Endothelial cell of umbilical vein (primary cell): ENCODE measurements at regions not wholly inside any gene's neighbourhood (a gene's known extent, or its start where the extent isn't known, plus 50 kb on each side); places are given as distances from the start of the nearest gene placed in this dataset.

Experiments
- BruUV-seq: library from RNA; stranded (reverse); fragments of 400-500 nt; replicated peaks from 2 replicates; lab custom pipeline; 2021; lab: Mats Ljungman, UMichigan
- CTCF ChIA-PET: fragments of 300-600, 350-600 bp; sonication (Branson Sonifier 250); formaldehyde crosslinking; loops from one replicate; lab custom pipeline; 2021; ENCODE audit warnings: antibody characterized with exemption, inconsistent platforms; lab: Charles Lee
- POLR2A ChIA-PET: fragments of 300-600, 350-600 bp; sonication (Branson Sonifier 250); formaldehyde crosslinking; loops from one replicate; lab custom pipeline; 2021; ENCODE audit warnings: antibody characterized with exemption, inconsistent platforms; lab: Charles Lee
- DNase-seq: peaks from one replicate; pipeline ENCODE4 v3.0.0-alpha.2; 2011; ENCODE audit warnings: low read depth, low spot score
- FAIRE-seq: peaks from 2 replicates; lab custom pipeline; 2011; peaks lifted over from hg19 to GRCh38; lab: Jason Lieb, UNC
- H2AFZ ChIP-seq: 2 replicates; pipeline ENCODE4 v1.6.0; 2012; ENCODE audit warnings: low read depth, low read length, control low read depth, inconsistent platforms
- H3K27ac ChIP-seq: 2 replicates; pipeline ENCODE4 v1.5.1; 2011; ENCODE audit warnings: low read depth, mild to moderate bottlenecking, control low read depth, low read length, moderate library complexity; ENCODE audit not compliant: insufficient read depth
- H3K27me3 ChIP-seq, 2 experiments: 2 replicates each; pipeline versions ENCODE4 v1.6.0 to v1.6.1; 2011; ENCODE audit warnings: low read length in 2 of 2, mixed read lengths in 1 of 2; ENCODE audit not compliant: control insufficient read depth in 2 of 2, insufficient read depth in 2 of 2
- H3K36me3 ChIP-seq, 2 experiments: 2 replicates in 1 of 2; 3 replicates in 1 of 2; pipeline ENCODE4 v1.5.1; 2011; ENCODE audit warnings: low read length in 2 of 2, mild to moderate bottlenecking in 1 of 2, moderate library complexity in 1 of 2; ENCODE audit not compliant: control insufficient read depth in 2 of 2, insufficient read depth in 2 of 2; ENCODE audit errors: extremely low read depth in 1 of 2
- H3K4me1 ChIP-seq: 3 replicates; pipeline ENCODE4 v1.5.1; 2011; ENCODE audit warnings: mild to moderate bottlenecking, low read length; ENCODE audit not compliant: control insufficient read depth, insufficient read depth; ENCODE audit errors: extremely low read depth
- H3K4me2 ChIP-seq: 2 replicates; pipeline ENCODE4 v1.6.1; 2011; ENCODE audit warnings: low read length, control low read depth, mixed read lengths; ENCODE audit not compliant: insufficient read depth
- H3K4me3 ChIP-seq, 3 experiments: fragments of 200-600 bp in 1 of 3; sonication (generic), shearing (Covaris generic) in 1 of 3; replicated peaks in 1 of 3; 2 replicates each; pipeline ENCODE4 v1.5.1; 2011 to 2016; ENCODE audit warnings: control low read depth in 3 of 3, low read length in 3 of 3, mild to moderate bottlenecking in 2 of 3, inconsistent platforms in 1 of 3, low read depth in 1 of 3, moderate library complexity in 1 of 3; ENCODE audit not compliant: insufficient read depth in 1 of 3
- H3K79me2 ChIP-seq: 2 replicates; pipeline ENCODE4 v1.6.0; 2012; ENCODE audit warnings: low read length, inconsistent platforms; ENCODE audit not compliant: control insufficient read depth, insufficient read depth
- H3K9ac ChIP-seq: replicated peaks from 2 replicates; pipeline ENCODE3; 2011; ENCODE audit warnings: low read length, control low read depth; ENCODE audit not compliant: insufficient read depth; ENCODE audit errors: extremely low read depth
- H3K9me1 ChIP-seq: replicated peaks from 3 replicates; pipeline ENCODE4 v1.6.0; 2011; ENCODE audit warnings: mild to moderate bottlenecking, low read length; ENCODE audit not compliant: control insufficient read depth, insufficient read depth; ENCODE audit errors: extremely low read depth
- H3K9me3 ChIP-seq: replicated peaks from 2 replicates; pipeline ENCODE4 v1.5.1; 2012; ENCODE audit warnings: low read length, inconsistent platforms; ENCODE audit not compliant: control insufficient read depth, insufficient read depth
- H4K20me1 ChIP-seq: replicated peaks from 2 replicates; pipeline ENCODE3; 2011; ENCODE audit warnings: mild to moderate bottlenecking, low read length; ENCODE audit not compliant: control insufficient read depth, insufficient read depth; ENCODE audit errors: extremely low read depth
- EZH2 ChIP-seq: IDR thresholded peaks from 2 replicates; pipeline ENCODE4 v1.6.1; 2012; ENCODE audit warnings: borderline replicate concordance, low read depth, mild to moderate bottlenecking, moderate library complexity, low read length, inconsistent platforms; ENCODE audit not compliant: severe bottlenecking
- FOS ChIP-seq: IDR thresholded peaks from 2 replicates; pipeline ENCODE4 v1.6.1; 2011; ENCODE audit warnings: mild to moderate bottlenecking, low read length, moderate library complexity, borderline replicate concordance; ENCODE audit not compliant: insufficient read depth
- GATA2 ChIP-seq: IDR thresholded peaks from 2 replicates; pipeline ENCODE4 v1.7.0; 2011; ENCODE audit warnings: low read depth, mild to moderate bottlenecking, moderate library complexity, mixed read lengths, low read length; ENCODE audit not compliant: insufficient read length, insufficient read depth
- JUN ChIP-seq: IDR thresholded peaks from 2 replicates; pipeline ENCODE4 v1.6.1; 2011; ENCODE audit warnings: borderline replicate concordance, low read depth; ENCODE audit not compliant: insufficient read length, insufficient read depth
- POLR2A ChIP-seq: IDR thresholded peaks from 2 replicates; pipeline ENCODE4 v1.6.1; 2012; ENCODE audit warnings: low read depth, mild to moderate bottlenecking, control low read depth, low read length
- POLR2AphosphoS5 ChIP-seq: IDR thresholded peaks from 2 replicates; pipeline ENCODE4 v1.6.1; 2012; ENCODE audit warnings: low read depth, mild to moderate bottlenecking, control low read depth, low read length, moderate library complexity; ENCODE audit not compliant: insufficient read depth
- dilution Hi-C: fragments of 300-500 bp; cut with MboI; formaldehyde crosslinking; loops from one replicate; pipeline ENCODE4 v1.15.0; 2019; ENCODE audit warnings: low sequenced_read_pairs; ENCODE audit not compliant: extremely low pct_ligation_motif_present
- intact Hi-C: fragments of 100-400 bp; cut with micrococcal nuclease; formaldehyde crosslinking; loops from one replicate; pipeline ENCODE4 v1.10.0; 2022
- TF ChIP-seq, protein P1 (sequence below), 2 donors: IDR thresholded peaks; 1 replicate in 1 of 2; 2 replicates in 1 of 2; pipeline ENCODE4 v1.5.1; 2011; ENCODE audit warnings: low read length in 2 of 2, mild to moderate bottlenecking in 2 of 2, moderate library complexity in 2 of 2, control low read depth in 1 of 2, inconsistent platforms in 1 of 2, low read depth in 1 of 2; ENCODE audit not compliant: insufficient read depth in 1 of 2; ENCODE audit errors: extremely low read depth in 1 of 2
- TF ChIP-seq, protein P2 (sequence below): IDR thresholded peaks from 2 replicates; pipeline ENCODE4 v1.6.1; 2011; ENCODE audit not compliant: insufficient read depth, insufficient read length

DNA sequence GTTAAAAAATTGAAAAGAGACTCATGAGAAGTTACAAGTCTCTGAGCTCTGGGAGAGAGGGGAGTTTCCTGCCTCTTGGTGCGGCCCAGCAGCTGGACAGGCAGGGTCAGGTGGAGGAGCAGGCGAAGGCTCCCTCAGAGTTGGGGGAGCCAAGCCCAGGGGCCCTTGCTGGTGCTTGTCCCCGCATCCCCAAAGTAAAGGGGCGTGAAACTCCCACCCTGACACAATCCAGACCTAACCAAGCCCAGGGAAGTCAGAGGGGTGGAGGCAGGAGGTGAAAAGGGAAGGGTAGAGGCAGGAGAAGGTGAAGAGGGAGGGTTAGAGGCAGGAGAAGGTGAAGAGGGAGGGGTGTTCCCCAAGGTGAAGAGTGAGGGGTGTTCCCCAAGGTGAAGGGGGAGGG lies 322.8 kb downstream of the GLRX3 start:
- intact Hi-C loops = no loop called here
- DNase-seq = no peak
- H3K27ac ChIP-seq = no peak overlapping the region
- no peaks in the 10 kb centered on the region for H3K79me2 ChIP-seq
- no peak overlapping the region for H2AFZ ChIP-seq
- no peak overlapping the region for H3K4me3 ChIP-seq
- H3K9me1 ChIP-seq = no peaks in the 10 kb centered on the region
- no TSS peak for BruUV-seq
- H3K9me3 ChIP-seq = peaks cover 4% of the 10 kb centered on the region
- CTCF ChIA-PET = no interaction called here
- H3K4me2 ChIP-seq = no peak overlapping the region
- TF ChIP-seq POLR2A = no peak
- TF ChIP-seq FOS = no peak
- no peak for TF ChIP-seq GATA2
- TF ChIP-seq, protein P1, sequence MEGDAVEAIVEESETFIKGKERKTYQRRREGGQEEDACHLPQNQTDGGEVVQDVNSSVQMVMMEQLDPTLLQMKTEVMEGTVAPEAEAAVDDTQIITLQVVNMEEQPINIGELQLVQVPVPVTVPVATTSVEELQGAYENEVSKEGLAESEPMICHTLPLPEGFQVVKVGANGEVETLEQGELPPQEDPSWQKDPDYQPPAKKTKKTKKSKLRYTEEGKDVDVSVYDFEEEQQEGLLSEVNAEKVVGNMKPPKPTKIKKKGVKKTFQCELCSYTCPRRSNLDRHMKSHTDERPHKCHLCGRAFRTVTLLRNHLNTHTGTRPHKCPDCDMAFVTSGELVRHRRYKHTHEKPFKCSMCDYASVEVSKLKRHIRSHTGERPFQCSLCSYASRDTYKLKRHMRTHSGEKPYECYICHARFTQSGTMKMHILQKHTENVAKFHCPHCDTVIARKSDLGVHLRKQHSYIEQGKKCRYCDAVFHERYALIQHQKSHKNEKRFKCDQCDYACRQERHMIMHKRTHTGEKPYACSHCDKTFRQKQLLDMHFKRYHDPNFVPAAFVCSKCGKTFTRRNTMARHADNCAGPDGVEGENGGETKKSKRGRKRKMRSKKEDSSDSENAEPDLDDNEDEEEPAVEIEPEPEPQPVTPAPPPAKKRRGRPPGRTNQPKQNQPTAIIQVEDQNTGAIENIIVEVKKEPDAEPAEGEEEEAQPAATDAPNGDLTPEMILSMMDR (IDR thresholded peaks at IDR 0.05; ENCODE audit: extremely low read depth in 1 of 2, insufficient read depth in 1 of 2, low read depth in 1 of 2, low read length in 2 of 2) = no peak
- TF ChIP-seq POLR2AphosphoS5 = no peak
- TF ChIP-seq EZH2 = no peak
- H4K20me1 ChIP-seq = no peaks in the 10 kb centered on the region
- POLR2A ChIA-PET = no interaction called here
- no peaks in the 10 kb centered on the region for H3K36me3 ChIP-seq
- H3K4me1 ChIP-seq = no peaks in the 10 kb centered on the region
- H3K27me3 ChIP-seq = no peaks in the 10 kb centered on the region
- no peak for FAIRE-seq
- no peak overlapping the region for H3K9ac ChIP-seq
- dilution Hi-C loops = no loop called here

DNA sequence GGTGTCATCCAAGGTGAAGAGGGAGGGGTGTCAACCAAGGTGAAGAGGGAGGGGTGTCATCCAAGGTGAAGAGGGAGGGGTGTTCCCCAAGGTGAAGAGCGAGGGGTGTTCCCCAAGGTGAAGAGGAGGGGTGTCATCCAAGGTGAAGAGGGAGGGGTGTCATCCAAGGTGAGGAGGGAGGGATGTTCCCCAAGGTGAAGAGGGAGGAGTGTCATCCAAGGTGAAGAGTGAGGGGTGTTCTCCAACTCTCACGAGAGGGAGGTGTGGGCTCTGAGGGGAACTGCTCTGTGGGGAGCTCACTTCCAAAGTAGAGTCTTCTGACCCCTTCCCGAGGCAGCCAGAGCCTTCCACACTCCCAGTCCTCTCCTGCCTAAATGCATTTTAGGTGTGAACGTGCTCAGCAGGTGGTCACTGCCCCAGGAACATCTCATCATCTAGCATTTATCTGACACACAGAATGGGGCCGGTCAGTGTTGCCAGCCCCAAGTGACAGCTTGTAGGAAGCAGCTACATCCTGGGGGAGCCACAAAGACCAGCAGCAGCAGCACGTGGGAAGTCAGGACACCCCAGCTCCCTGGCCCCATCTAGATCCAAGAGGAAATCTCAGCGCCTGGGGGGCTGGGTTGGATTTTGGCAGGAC lies 323.8 kb downstream of the GLRX3 start:
- no peak overlapping the region for H3K4me2 ChIP-seq
- H3K79me2 ChIP-seq = no peaks in the 10 kb centered on the region
- ChIA-PET CTCF (no interaction called here), POLR2A (no interaction called here)
- no peak overlapping the region for H3K27ac ChIP-seq
- H3K27me3 ChIP-seq = no peaks in the 10 kb centered on the region
- no peak for DNase-seq
- no peaks in the 10 kb centered on the region for H3K9me1 ChIP-seq
- no peak overlapping the region for H2AFZ ChIP-seq
- H3K4me3 ChIP-seq = no peak overlapping the region
- dilution Hi-C loops = no loop called here
- no peaks in the 10 kb centered on the region for H4K20me1 ChIP-seq
- H3K4me1 ChIP-seq = no peaks in the 10 kb centered on the region
- H3K9me3 ChIP-seq = peaks cover 3% of the 10 kb centered on the region
- no peak overlapping the region for H3K9ac ChIP-seq
- BruUV-seq = no TSS peak
- FAIRE-seq = no peak
- no peaks in the 10 kb centered on the region for H3K36me3 ChIP-seq
- TF ChIP-seq FOS = no peak
- no peak for TF ChIP-seq JUN
- TF ChIP-seq, protein P2, sequence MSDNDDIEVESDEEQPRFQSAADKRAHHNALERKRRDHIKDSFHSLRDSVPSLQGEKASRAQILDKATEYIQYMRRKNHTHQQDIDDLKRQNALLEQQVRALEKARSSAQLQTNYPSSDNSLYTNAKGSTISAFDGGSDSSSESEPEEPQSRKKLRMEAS = no peak
- no peak for TF ChIP-seq POLR2AphosphoS5
- intact Hi-C loops = no loop called here
